Stimulated activated CD4-positive, alpha-beta T cell treated with anti-CD3 and anti-CD28 coated beads, Interleukin-4, amount 100 ng/mL, for 4 hours (primary cell): ENCODE measurements at regions not wholly inside any gene's neighbourhood (a gene's known extent, or its start where the extent isn't known, plus 50 kb on each side); places are given as distances from the start of the nearest gene placed in this dataset.
"Not testable (repeated sequence)": the region's sequence is repeated elsewhere in the genome, so short reads cannot be mapped to it uniquely, and the experiment has no call there.

Experiments used
- DNase-seq, 2 experiments: peaks; one replicate each; pipeline ENCODE4 v3.0.0-alpha.2; 2020

- no peak for DNase-seq
Measured at GRCh38 chr7:69398986-69399385, 199.3 kb upstream of the AUTS2 start.

GRCh38 chr7:69399401-69399800, 198.9 kb upstream of the AUTS2 start:
- DNase-seq = no peak

GRCh38 chr7:69402696-69403095, 195.6 kb upstream of the AUTS2 start:
- no peak for DNase-seq

- no peak for DNase-seq
Measured at GRCh38 chr7:69403169-69403568, 195.1 kb upstream of the AUTS2 start.

GRCh38 chr7:69411018-69411417, 187.3 kb upstream of the AUTS2 start:
- DNase-seq = no peak

GRCh38 chr7:69411466-69411865, 186.8 kb upstream of the AUTS2 start:
- no peak for DNase-seq

- DNase-seq = no peak
Measured at GRCh38 chr7:69412331-69413146, 185.7 kb upstream of the AUTS2 start.

- DNase-seq = no peak
Measured at GRCh38 chr7:69414555-69414954, 183.7 kb upstream of the AUTS2 start.

- no peak for DNase-seq
Measured at GRCh38 chr7:69418869-69419670, 179.2 kb upstream of the AUTS2 start.

- no peak for DNase-seq
Measured at GRCh38 chr7:69419934-69420333, 178.3 kb upstream of the AUTS2 start.

GRCh38 chr7:69422574-69422985, 175.7 kb upstream of the AUTS2 start:
- DNase-seq = no peak

- no peak for DNase-seq
Measured at GRCh38 chr7:69426705-69427104, 171.6 kb upstream of the AUTS2 start.

- DNase-seq = no peak
Measured at GRCh38 chr7:69428089-69428488, 170.2 kb upstream of the AUTS2 start.

- no peak for DNase-seq
Measured at GRCh38 chr7:69429911-69430383, 168.3 kb upstream of the AUTS2 start.

- no peak for DNase-seq
Measured at GRCh38 chr7:69430384-69431021, 167.8 kb upstream of the AUTS2 start.

- DNase-seq = no peak
Measured at GRCh38 chr7:69431626-69432025, 166.6 kb upstream of the AUTS2 start.

GRCh38 chr7:69432276-69432675, 166.0 kb upstream of the AUTS2 start:
- not testable (repeated sequence) for DNase-seq

- no peak for DNase-seq
Measured at GRCh38 chr7:69433081-69433480, 165.2 kb upstream of the AUTS2 start.

GRCh38 chr7:69434398-69434815, 163.9 kb upstream of the AUTS2 start:
- DNase-seq = no peak

- no peak for DNase-seq
Measured at GRCh38 chr7:69435711-69436110, 162.6 kb upstream of the AUTS2 start.

GRCh38 chr7:69436946-69437345, 161.3 kb upstream of the AUTS2 start:
- no peak for DNase-seq

GRCh38 chr7:69438584-69439412, 159.5 kb upstream of the AUTS2 start:
- DNase-seq = no peak
